SK-N-MC (cell line): ENCODE measurements at regions not wholly inside any gene's neighbourhood (a gene's known extent, or its start where the extent isn't known, plus 50 kb on each side); places are given as distances from the start of the nearest gene placed in this dataset.

ENCODE experiments used
- DNase-seq: peaks from one replicate; pipeline ENCODE4 v3.0.0-alpha.2; 2011; ENCODE audit warnings: low read depth, low spot score
- H3K27ac ChIP-seq: fragments of 200-600 bp; sonication (generic); 2 replicates; pipeline ENCODE4 v1.5.1; 2016; ENCODE audit warnings: mixed run types
- H3K36me3 ChIP-seq: fragments of 200-600 bp; sonication (generic); 2 replicates; pipeline ENCODE4 v1.6.1; 2017; ENCODE audit warnings: antibody characterized with exemption, low read length, mixed read lengths; ENCODE audit not compliant: insufficient read depth
- H3K4me3 ChIP-seq: fragments of 200-600 bp; sonication (generic); 2 replicates; pipeline ENCODE4 v1.5.1; 2016
- H3K9ac ChIP-seq: fragments of 200-600 bp; sonication (generic); 2 replicates; pipeline ENCODE4 v1.8.0; 2017; ENCODE audit warnings: mixed run types, mixed read lengths; ENCODE audit not compliant: insufficient read length
- H3K9me3 ChIP-seq: fragments of 200-600 bp; sonication (generic); 2 replicates; pipeline ENCODE4 v1.6.1; 2017; ENCODE audit warnings: low read depth, mild to moderate bottlenecking, antibody characterized with exemption, low read length, moderate library complexity, mixed read lengths
- EZH2 ChIP-seq: fragments of 200-600 bp; sonication (generic); IDR thresholded peaks from one replicate; pipeline ENCODE4 v1.6.1; 2017; ENCODE audit warnings: antibody characterized with exemption
- FOXP2 ChIP-seq: optimal IDR thresholded peaks from 2 replicates; pipeline ENCODE3; 2011; ENCODE audit warnings: mild to moderate bottlenecking, moderate library complexity; ENCODE audit not compliant: insufficient read depth; ENCODE audit errors: extremely low read length, control extremely low read depth
- POLR2AphosphoS5 ChIP-seq: IDR thresholded peaks from 2 replicates; pipeline ENCODE4 v1.6.1; 2012; ENCODE audit warnings: mild to moderate bottlenecking, low read depth, low read length, borderline replicate concordance

GRCh38 chr1:224539971-224540370 lies 76.1 kb upstream of the CNIH3 start:
- H3K9me3 ChIP-seq: no peaks in the 10 kb centered on the region
- no peak for DNase-seq
- H3K4me3 ChIP-seq: no peak overlapping the region; the same call in 1 of the 2 replicates
- no peak for TF ChIP-seq POLR2AphosphoS5
- TF ChIP-seq FOXP2: no peak
- TF ChIP-seq EZH2: no peak
- no peak overlapping the region for H3K27ac ChIP-seq
- no peaks in the 10 kb centered on the region for H3K36me3 ChIP-seq
- no peak overlapping the region for H3K9ac ChIP-seq

- H3K36me3 ChIP-seq: no peaks in the 10 kb centered on the region
- peak overlapping the region; percentile 76; the same call in 1 of the 2 replicates for H3K27ac ChIP-seq
- TF ChIP-seq FOXP2: no peak
- TF ChIP-seq POLR2AphosphoS5: no peak
- TF ChIP-seq EZH2: no peak
- H3K9ac ChIP-seq: no peak overlapping the region
- DNase-seq: no peak
- no peaks in the 10 kb centered on the region for H3K9me3 ChIP-seq
- H3K4me3 ChIP-seq: peak overlapping the region; percentile 52; the same call in 1 of the 2 replicates
These were observed 75.6 kb upstream of the CNIH3 start for GRCh38 chr1:224540535-224540934.

GRCh38 chr1:224541072-224541790 lies 74.9 kb upstream of the CNIH3 start:
- H3K4me3 ChIP-seq: peak overlapping the region; percentile 52; the same call in 1 of the 2 replicates
- peak overlapping the region; percentile 76 for H3K27ac ChIP-seq
- peak; percentile 75 for DNase-seq
- H3K9me3 ChIP-seq: no peaks in the 10 kb centered on the region
- TF ChIP-seq EZH2: no peak
- no peak for TF ChIP-seq FOXP2
- TF ChIP-seq POLR2AphosphoS5: no peak
- no peak overlapping the region for H3K9ac ChIP-seq
- H3K36me3 ChIP-seq: no peaks in the 10 kb centered on the region

- H3K9me3 ChIP-seq: no peaks in the 10 kb centered on the region
- TF ChIP-seq EZH2 (no peak), FOXP2 (no peak), POLR2AphosphoS5 (no peak)
- no peak for DNase-seq
- peak overlapping the region; percentile 76 for H3K27ac ChIP-seq
- no peaks in the 10 kb centered on the region for H3K36me3 ChIP-seq
- H3K9ac ChIP-seq: no peak overlapping the region
- no peak overlapping the region for H3K4me3 ChIP-seq
These were observed 74.1 kb upstream of the CNIH3 start for GRCh38 chr1:224541901-224542630.

DNA sequence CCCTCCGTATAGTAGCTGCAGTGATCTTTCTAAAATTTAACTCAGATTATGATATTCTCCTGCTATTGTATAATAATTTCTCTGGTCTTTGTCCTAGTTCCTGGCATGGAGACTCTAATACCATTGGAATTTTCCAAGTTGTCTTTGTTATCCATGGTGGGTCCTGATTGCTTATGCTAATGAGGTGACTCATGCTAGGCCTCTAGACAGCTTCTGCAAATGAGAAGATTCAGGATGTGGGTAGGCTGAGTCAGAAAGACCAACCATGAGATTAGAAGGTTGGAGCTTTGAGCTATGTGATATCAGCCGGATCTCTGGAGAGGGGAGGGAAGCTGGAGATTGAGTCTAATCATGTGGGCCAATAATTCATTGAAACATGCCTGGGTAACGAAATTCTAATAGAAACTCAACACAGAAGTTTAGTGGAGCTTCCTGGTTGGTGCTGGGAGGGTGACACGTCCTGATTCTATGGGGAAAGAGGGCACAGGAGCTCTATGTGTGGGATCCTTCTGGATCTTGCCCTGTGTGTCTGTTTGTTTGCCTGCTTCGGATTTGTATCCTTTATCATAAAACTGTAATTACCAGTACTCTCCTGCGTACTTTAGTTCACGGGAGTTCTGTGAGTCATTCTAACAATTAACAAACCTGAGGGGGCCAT lies 73.2 kb upstream of the CNIH3 start:
- DNase-seq: peak; percentile 69
- TF ChIP-seq POLR2AphosphoS5 (no peak), FOXP2 (no peak), EZH2 (no peak)
- Histone ChIP-seq H3K27ac (peak overlapping the region; percentile 56), H3K9ac (no peak overlapping the region), H3K36me3 (no peaks in the 10 kb centered on the region), H3K9me3 (no peaks in the 10 kb centered on the region), H3K4me3 (0 out of 2 replicates have a peak overlapping the region, but pooled peaks have one; percentile 26)

- DNase-seq: no peak
- Histone ChIP-seq H3K36me3 (no peaks in the 10 kb centered on the region), H3K9ac (no peak overlapping the region), H3K9me3 (no peaks in the 10 kb centered on the region), H3K27ac (peak overlapping the region; percentile 56; the same call in 1 of the 2 replicates), H3K4me3 (no peak overlapping the region)
- TF ChIP-seq POLR2AphosphoS5: no peak
- TF ChIP-seq FOXP2: no peak
- no peak for TF ChIP-seq EZH2
These were observed 72.7 kb upstream of the CNIH3 start for GRCh38 chr1:224543453-224543852.

GRCh38 chr1:224544346-224545110 lies 71.6 kb upstream of the CNIH3 start:
- Histone ChIP-seq H3K9me3 (no peaks in the 10 kb centered on the region), H3K36me3 (no peaks in the 10 kb centered on the region), H3K9ac (no peak overlapping the region), H3K4me3 (no peak overlapping the region), H3K27ac (no peak overlapping the region)
- no peak for DNase-seq
- TF ChIP-seq FOXP2 (no peak), EZH2 (no peak)
